Esophagus squamous epithelium (tissue), 4 donors: ENCODE measurements at regions not wholly inside any gene's neighbourhood (a gene's known extent, or its start where the extent isn't known, plus 50 kb on each side); places are given as distances from the start of the nearest gene placed in this dataset.

Experiments used
- POLR2A ChIP-seq, 4 donors: fragments of 450-650 bp; IDR thresholded peaks; one replicate each; pipeline ENCODE4 v1.6.1; 2017; ENCODE audit warnings: antibody characterized with exemption in 4 of 4, mild to moderate bottlenecking in 4 of 4, moderate library complexity in 3 of 4
- TF ChIP-seq, protein P1 (sequence below), 6 experiments: fragments of 450-650 bp in 4 of 6; fragments of 200-600 bp in 2 of 6; sonication (generic) in 2 of 6; IDR thresholded peaks; one replicate each; pipeline ENCODE4 v1.5.1; 2016 to 2019; ENCODE audit warnings: antibody characterized with exemption in 6 of 6, mild to moderate bottlenecking in 4 of 6, moderate library complexity in 4 of 6

DNA sequence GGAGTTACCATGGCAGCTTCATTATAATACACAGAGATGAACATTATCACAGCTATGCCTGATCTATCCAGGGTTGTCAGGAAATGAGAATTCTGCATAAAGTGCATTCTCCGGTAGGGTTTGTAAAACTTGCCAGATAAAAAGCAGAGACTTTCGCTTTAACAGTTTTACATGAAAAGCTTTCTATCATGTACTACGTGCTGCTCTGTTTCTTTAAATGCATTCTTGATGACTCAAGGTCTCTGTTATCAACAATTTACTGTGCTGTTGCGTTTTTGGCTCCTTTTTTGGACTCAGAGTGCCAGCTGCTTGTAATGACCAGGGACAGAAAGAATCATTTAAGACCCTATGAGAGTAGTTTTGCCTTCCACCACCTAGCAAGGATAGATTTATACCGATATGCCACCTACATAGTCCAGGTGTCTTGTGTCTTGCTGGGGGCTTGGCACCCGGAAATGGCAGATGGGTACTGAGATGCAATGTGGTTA, 371.2 kb downstream of the BTG1 start:
- TF ChIP-seq POLR2A (IDR thresholded peaks at IDR 0.05), result no peak
- TF ChIP-seq, protein P1, sequence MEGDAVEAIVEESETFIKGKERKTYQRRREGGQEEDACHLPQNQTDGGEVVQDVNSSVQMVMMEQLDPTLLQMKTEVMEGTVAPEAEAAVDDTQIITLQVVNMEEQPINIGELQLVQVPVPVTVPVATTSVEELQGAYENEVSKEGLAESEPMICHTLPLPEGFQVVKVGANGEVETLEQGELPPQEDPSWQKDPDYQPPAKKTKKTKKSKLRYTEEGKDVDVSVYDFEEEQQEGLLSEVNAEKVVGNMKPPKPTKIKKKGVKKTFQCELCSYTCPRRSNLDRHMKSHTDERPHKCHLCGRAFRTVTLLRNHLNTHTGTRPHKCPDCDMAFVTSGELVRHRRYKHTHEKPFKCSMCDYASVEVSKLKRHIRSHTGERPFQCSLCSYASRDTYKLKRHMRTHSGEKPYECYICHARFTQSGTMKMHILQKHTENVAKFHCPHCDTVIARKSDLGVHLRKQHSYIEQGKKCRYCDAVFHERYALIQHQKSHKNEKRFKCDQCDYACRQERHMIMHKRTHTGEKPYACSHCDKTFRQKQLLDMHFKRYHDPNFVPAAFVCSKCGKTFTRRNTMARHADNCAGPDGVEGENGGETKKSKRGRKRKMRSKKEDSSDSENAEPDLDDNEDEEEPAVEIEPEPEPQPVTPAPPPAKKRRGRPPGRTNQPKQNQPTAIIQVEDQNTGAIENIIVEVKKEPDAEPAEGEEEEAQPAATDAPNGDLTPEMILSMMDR (IDR thresholded peaks at IDR 0.05), result no peak
